Calu3 (cell line): ENCODE measurements at regions not wholly inside any gene's neighbourhood (a gene's known extent, or its start where the extent isn't known, plus 50 kb on each side); places are given as distances from the start of the nearest gene placed in this dataset.
"Not testable (repeated sequence)": the region's sequence is repeated elsewhere in the genome, so short reads cannot be mapped to it uniquely, and the experiment has no call there.

Experiments
- BruUV-seq: library from RNA; stranded (reverse); fragments of 400-500 nt; replicated peaks from 2 replicates; lab custom pipeline; 2021; lab: Mats Ljungman, UMichigan
- CTCF ChIA-PET: fragments of 300-600 bp; sonication (Branson Sonifier 250); formaldehyde crosslinking; loops from one replicate; lab custom pipeline; 2022; ENCODE audit warnings: antibody characterized with exemption; lab: Charles Lee
- DNase-seq: peaks from one replicate; pipeline ENCODE4 v3.0.0; 2022
- H3K27ac Mint-ChIP-seq: one replicate; pipeline ENCODE4 v1.8.0; 2022; ENCODE audit warnings: mixed read lengths; ENCODE audit not compliant: unreplicated experiment
- H3K27me3 Mint-ChIP-seq: one replicate; pipeline ENCODE4 v1.8.0; 2022; ENCODE audit warnings: mixed read lengths; ENCODE audit not compliant: unreplicated experiment
- H3K36me3 Mint-ChIP-seq: one replicate; pipeline ENCODE4 v1.8.0; 2022; ENCODE audit warnings: mild to moderate bottlenecking, moderate library complexity, mixed read lengths; ENCODE audit not compliant: insufficient read depth, unreplicated experiment
- H3K4me1 Mint-ChIP-seq: one replicate; pipeline ENCODE4 v1.8.0; 2022; ENCODE audit warnings: mild to moderate bottlenecking, low read depth, mixed read lengths; ENCODE audit not compliant: unreplicated experiment
- H3K4me3 Mint-ChIP-seq: one replicate; pipeline ENCODE4 v1.8.0; 2022; ENCODE audit warnings: mild to moderate bottlenecking, low read depth, moderate library complexity, mixed read lengths; ENCODE audit not compliant: unreplicated experiment
- H3K9me3 Mint-ChIP-seq: one replicate; pipeline ENCODE4 v1.8.0; 2022; ENCODE audit warnings: low read depth, mixed read lengths; ENCODE audit not compliant: unreplicated experiment
- CTCF ChIP-seq: fragments of 200-600 bp; IDR thresholded peaks from one replicate; pipeline ENCODE4 v1.8.0; 2022; ENCODE audit warnings: antibody characterized with exemption; ENCODE audit not compliant: unreplicated experiment
- intact Hi-C: fragments of 100-400 bp; cut with micrococcal nuclease; formaldehyde crosslinking; loops from one replicate; pipeline ENCODE4 v1.10.0; 2022; ENCODE audit not compliant: unreplicated experiment

GRCh38 chr11:115981814-115982471, 477.7 kb upstream of the CADM1 start:
- CTCF ChIA-PET, result no interaction called here
- BruUV-seq, result no TSS peak
- TF ChIP-seq CTCF, result no peak
- intact Hi-C loops, result no loop called here
- no peaks in the 10 kb centered on the region for H3K36me3 Mint-ChIP-seq
- H3K9me3 Mint-ChIP-seq, result peaks cover 6% of the 10 kb centered on the region
- no peak overlapping the region for H3K27ac Mint-ChIP-seq
- no peaks in the 10 kb centered on the region for H3K27me3 Mint-ChIP-seq
- H3K4me1 Mint-ChIP-seq, result no peaks in the 10 kb centered on the region
- DNase-seq, result no peak
- H3K4me3 Mint-ChIP-seq, result no peak overlapping the region

- H3K4me3 Mint-ChIP-seq, result no peak overlapping the region
- no peak for TF ChIP-seq CTCF
- no peaks in the 10 kb centered on the region for H3K4me1 Mint-ChIP-seq
- H3K9me3 Mint-ChIP-seq, result peaks cover 5% of the 10 kb centered on the region
- intact Hi-C loops, result no loop called here
- H3K27ac Mint-ChIP-seq, result no peak overlapping the region
- no TSS peak for BruUV-seq
- CTCF ChIA-PET, result no interaction called here
- H3K36me3 Mint-ChIP-seq, result no peaks in the 10 kb centered on the region
- H3K27me3 Mint-ChIP-seq, result no peaks in the 10 kb centered on the region
- no peak for DNase-seq
Observed at GRCh38 chr11:115981104-115981481, 476.9 kb upstream of the CADM1 start.

- H3K4me1 Mint-ChIP-seq, result no peaks in the 10 kb centered on the region
- H3K4me3 Mint-ChIP-seq, result no peak overlapping the region
- no peak for DNase-seq
- intact Hi-C loops, result no loop called here
- H3K27ac Mint-ChIP-seq, result no peak overlapping the region
- no peaks in the 10 kb centered on the region for H3K36me3 Mint-ChIP-seq
- CTCF ChIA-PET, result no interaction called here
- TF ChIP-seq CTCF, result no peak
- peaks cover 5% of the 10 kb centered on the region for H3K9me3 Mint-ChIP-seq
- H3K27me3 Mint-ChIP-seq, result no peaks in the 10 kb centered on the region
- no TSS peak for BruUV-seq
Observed at GRCh38 chr11:115980337-115981103, 476.3 kb upstream of the CADM1 start.

- H3K4me1 Mint-ChIP-seq, result no peaks in the 10 kb centered on the region
- BruUV-seq, result no TSS peak
Observed at GRCh38 chr11:115974703-115975102, 470.5 kb upstream of the CADM1 start.

GRCh38 chr11:115967203-115967602, 463.0 kb upstream of the CADM1 start:
- H3K27ac Mint-ChIP-seq, H3K27me3 Mint-ChIP-seq, DNase-seq, H3K4me3 Mint-ChIP-seq, H3K4me1 Mint-ChIP-seq, BruUV-seq, H3K36me3 Mint-ChIP-seq, intact Hi-C loops, H3K9me3 Mint-ChIP-seq: not testable (repeated sequence)
- CTCF ChIA-PET, result interaction anchor here (0.6 kb wide), 1 partner anchor 258 kb away, joined by 3 read pairs; no protein-coding TSS in a partner anchor

More at GRCh38 chr11:115974703-115975102, 470.5 kb upstream of the CADM1 start:
- no peak overlapping the region for H3K4me3 Mint-ChIP-seq
- H3K9me3 Mint-ChIP-seq, result peaks cover 11% of the 10 kb centered on the region
- H3K27ac Mint-ChIP-seq, result no peak overlapping the region
- H3K36me3 Mint-ChIP-seq, result no peaks in the 10 kb centered on the region
- CTCF ChIA-PET, result no interaction called here
- intact Hi-C loops, result no loop called here
- H3K27me3 Mint-ChIP-seq, result no peaks in the 10 kb centered on the region
- DNase-seq, result no peak
- no peak for TF ChIP-seq CTCF
